NCI-H2029 treated with DMSO at 0.1 percent for 48 hours (cell line): ENCODE measurements at regions not wholly inside any gene's neighbourhood (a gene's known extent, or its start where the extent isn't known, plus 50 kb on each side); places are given as distances from the start of the nearest gene placed in this dataset.
"Not testable (repeated sequence)": the region's sequence is repeated elsewhere in the genome, so short reads cannot be mapped to it uniquely, and the experiment has no call there.

ENCODE experiments used
- DNase-seq: peaks from one replicate; lab custom pipeline; 2025; lab: John Stamatoyannopoulos, UW

GRCh38 chr12:18849080-18849479, 111.2 kb downstream of the CAPZA3 start:
- no peak for DNase-seq

GRCh38 chr12:18849761-18850160, 111.8 kb downstream of the CAPZA3 start:
- no peak for DNase-seq

DNA sequence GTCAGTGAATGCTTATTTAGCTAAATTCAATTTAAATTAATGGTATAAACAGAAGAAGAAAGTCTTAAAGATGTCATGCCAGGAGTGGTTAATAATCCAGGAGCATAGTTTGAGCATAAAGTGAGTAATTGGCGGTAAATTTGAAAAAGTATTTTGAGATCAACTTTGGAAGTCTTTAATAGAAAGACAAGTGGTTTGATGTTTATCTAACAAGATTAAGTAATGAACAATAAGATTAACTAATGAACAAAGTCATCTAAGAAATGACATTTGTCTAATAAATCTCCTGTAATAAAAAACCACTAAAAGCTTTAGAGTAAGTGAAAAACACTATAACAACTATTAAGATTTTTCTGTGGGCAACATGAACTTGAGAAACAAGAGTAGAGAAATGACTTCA, 112.8 kb downstream of the CAPZA3 start:
- DNase-seq = no peak

DNA sequence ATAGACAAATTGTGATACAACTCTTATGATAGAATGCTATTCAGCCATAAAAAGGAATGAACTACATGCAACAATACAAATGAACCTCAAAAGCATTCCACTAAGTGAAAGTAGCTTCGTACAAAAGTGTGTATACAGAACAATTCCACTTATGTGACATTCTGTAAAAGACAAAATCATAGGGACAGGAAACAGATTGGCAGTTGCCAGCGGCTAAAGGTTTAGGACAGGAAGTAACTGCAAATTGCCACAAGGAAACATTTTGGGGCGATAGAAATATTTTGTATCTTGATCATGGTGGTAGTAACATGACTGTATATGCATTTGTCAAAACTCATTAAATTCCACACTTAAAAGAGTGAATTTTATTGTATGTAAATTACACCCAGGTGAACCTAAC, 113.4 kb downstream of the CAPZA3 start:
- DNase-seq = no peak

- no peak for DNase-seq
Measured at GRCh38 chr12:18853570-18854366, 115.8 kb downstream of the CAPZA3 start.

GRCh38 chr12:18857656-18858055, 119.7 kb downstream of the CAPZA3 start:
- no peak for DNase-seq

- DNase-seq = no peak
Measured at GRCh38 chr12:18859400-18859799, 121.5 kb downstream of the CAPZA3 start.

- DNase-seq = no peak
Measured at GRCh38 chr12:18861287-18861858, 123.5 kb downstream of the CAPZA3 start.

GRCh38 chr12:18863769-18864500, 126.0 kb downstream of the CAPZA3 start:
- DNase-seq = no peak

GRCh38 chr12:18864900-18865561, 127.1 kb downstream of the CAPZA3 start:
- DNase-seq = no peak

DNA sequence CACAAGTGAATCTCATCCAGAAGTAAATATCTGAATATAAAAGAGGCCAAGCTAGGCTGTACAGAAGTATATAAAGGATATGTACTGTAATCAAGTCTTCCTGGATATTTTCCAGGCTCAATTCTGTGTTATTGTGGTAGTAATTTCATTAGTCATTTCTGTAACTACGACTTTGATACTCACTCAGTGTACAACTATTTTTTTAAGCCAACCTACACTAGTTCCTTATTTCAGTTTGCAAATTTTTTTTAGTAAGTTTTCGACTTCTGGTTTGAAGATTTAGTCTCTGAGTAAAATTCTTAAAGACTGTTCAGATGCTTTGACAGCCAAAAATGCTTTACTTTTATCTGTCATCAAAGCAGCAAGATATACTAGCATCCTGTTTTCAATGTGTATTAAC, 130.8 kb downstream of the CAPZA3 start:
- DNase-seq = no peak

DNA sequence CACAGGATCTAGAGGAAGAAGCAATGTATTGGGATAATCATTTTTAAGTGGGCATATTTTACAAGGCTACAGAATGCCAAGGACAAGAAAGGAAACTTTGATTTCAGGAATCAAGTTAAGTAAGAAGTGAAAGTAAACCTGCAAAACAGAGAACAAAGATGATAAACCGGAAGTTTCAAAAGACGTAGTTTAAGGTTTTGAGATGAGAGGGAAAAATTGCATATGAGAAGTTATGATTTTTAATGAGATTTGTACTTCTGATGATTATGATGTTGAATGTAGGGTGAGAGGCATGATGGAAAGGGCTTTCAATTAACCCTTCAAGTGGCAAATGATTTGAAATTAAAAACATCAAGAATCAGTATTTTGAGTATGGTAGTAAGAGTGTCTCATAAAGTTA, 134.9 kb downstream of the CAPZA3 start:
- no peak for DNase-seq

- DNase-seq = no peak
Measured at GRCh38 chr12:18878676-18879180, 140.8 kb downstream of the CAPZA3 start.

DNA sequence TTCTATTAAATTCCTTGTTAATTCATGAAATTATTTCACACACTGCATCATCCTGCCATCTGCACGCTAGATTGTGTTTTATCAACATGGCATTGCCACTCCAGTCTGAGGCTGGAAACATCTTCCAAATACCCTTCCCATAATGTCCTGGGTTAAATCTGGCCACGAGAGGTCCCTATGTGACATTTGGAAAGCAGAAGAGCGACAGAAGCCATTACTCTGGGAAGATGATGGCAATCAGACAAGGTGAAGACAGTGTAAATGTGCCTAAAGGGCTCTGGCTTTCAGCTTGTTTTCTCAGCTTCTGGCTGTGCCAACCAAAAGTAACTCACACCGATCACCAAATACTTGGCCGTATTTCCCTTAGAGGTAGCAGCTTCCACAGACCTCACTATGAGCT, 144.8 kb downstream of the CAPZA3 start:
- no peak for DNase-seq

DNA sequence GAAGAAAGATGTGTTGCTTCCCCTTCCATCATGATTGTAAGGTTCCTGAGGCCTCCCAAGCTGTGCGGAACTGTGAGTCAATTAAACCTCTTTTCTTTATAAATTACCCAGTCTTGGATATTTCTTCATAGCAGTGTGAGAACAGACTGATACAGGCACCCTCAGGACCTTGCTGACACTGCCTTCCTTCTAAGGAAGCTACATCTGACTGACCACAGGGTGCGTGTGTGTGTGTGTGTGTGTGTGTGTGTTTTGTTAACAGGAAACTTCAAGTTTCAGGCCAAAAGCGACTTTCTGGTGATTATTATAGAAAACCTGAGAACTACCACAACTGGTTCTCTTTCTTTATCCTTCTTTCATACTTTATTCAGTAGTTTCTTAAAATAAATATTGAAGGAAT, 149.0 kb downstream of the CAPZA3 start:
- no peak for DNase-seq

DNA sequence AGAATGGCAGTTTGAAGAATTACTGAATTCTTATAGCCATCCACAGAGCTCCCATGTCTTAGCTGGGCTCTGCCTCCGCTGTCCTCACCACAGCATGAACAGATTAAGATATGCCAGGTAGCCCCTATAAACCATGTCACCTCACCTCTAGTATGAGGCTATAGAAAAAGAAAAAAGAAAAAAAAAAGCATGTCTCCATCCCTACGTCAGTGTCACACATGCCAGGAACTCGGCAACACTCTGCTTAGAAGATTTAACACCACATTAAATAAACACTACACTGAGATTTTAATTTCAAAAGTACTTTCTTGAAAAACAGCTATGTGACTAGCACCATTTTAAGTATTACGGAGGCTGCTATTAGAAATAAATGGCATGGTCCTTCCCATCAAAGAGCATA, 149.4 kb downstream of the CAPZA3 start:
- no peak for DNase-seq

GRCh38 chr12:18888047-18888446, 150.1 kb downstream of the CAPZA3 start:
- no peak for DNase-seq

- DNase-seq = not testable (repeated sequence)
Measured at GRCh38 chr12:18890621-18891020, 152.7 kb downstream of the CAPZA3 start.

DNA sequence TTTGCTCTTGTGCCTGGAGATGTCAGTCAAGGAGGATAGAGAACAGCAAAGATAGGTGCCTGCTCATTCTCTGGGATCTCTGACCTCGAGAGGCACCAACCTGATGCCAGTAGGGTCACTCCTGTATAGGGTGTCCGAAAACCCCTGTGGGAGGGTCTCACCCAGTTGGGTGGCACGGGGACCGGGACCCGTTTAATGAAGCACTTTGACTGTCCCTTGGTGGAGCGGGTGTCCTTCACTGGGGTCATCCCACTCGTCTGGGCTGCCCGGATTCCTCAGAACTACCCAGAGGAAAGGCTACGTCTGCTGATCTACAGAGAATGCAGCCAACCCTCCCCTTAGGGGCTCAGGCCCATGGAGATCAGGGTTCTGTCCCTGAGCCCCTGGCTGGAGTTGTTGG, 157.6 kb downstream of the CAPZA3 start:
- DNase-seq = no peak

GRCh38 chr12:18895946-18896345, 158.0 kb downstream of the CAPZA3 start:
- no peak for DNase-seq

DNA sequence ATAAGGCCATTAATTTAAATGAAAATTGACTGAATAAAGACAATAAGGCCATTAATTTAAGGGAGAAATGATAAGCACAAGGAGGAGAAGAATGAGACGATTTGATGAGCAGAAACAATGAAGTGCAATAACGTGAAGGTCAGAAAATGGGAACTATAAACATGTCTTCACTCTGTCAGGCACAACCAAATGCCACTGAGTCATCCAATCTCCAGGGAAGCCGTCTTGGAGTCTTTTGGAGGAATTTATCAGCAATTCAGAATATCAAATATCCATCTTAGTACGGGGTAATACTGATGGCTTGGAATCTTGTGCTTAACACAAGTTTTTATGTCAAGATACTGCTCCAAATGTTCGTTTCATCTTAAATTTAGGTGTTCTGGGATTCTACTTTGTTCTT, 159.9 kb downstream of the CAPZA3 start:
- DNase-seq = no peak

DNA sequence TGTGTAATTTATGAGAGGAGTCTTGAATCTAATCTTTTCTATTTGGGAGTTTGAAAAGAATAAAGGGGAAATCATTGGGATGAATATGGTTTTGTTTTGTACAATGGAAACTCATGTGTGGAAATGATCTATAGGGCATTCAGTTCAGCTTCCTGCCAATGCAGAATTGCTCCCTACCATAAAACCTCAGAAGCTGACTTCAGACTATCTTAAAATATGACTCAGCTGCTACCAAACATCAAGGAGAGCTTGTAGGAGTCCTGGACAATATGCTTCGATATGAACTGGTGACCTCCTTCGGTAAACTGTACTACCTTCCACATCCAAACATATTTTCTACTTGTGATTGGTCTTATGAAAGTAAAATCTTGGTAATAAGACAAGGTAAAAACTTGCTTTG, 160.6 kb downstream of the CAPZA3 start:
- DNase-seq = no peak
